H1 (cell line): ENCODE measurements at regions not wholly inside any gene's neighbourhood (a gene's known extent, or its start where the extent isn't known, plus 50 kb on each side); places are given as distances from the start of the nearest gene placed in this dataset.

ENCODE experiments used
- CTCF ChIP-seq, 3 experiments: IDR thresholded peaks; 1 replicate in 2 of 3; 2 replicates in 1 of 3; pipeline versions ENCODE4 v1.5.1 to v1.6.1; 2011; ENCODE audit warnings: low read length in 3 of 3, mild to moderate bottlenecking in 3 of 3, inconsistent platforms in 2 of 3, low read depth in 1 of 3, moderate library complexity in 1 of 3; ENCODE audit not compliant: insufficient read depth in 1 of 3; ENCODE audit errors: control extremely low read depth in 1 of 3
- EZH2 ChIP-seq: fragments of 200-600 bp; sonication (generic); IDR thresholded peaks from 2 replicates; pipeline ENCODE4 v1.7.1; 2012; ENCODE audit warnings: low read depth, mild to moderate bottlenecking, moderate library complexity, low read length, inconsistent platforms; ENCODE audit not compliant: severe bottlenecking
- POLR2A ChIP-seq, 2 experiments: IDR thresholded peaks; 1 replicate in 1 of 2; 2 replicates in 1 of 2; pipeline ENCODE4 v1.6.1; 2011; ENCODE audit warnings: low read depth in 2 of 2, low read length in 2 of 2, mild to moderate bottlenecking in 2 of 2; ENCODE audit errors: control extremely low read depth in 1 of 2

- no peak for TF ChIP-seq CTCF (IDR thresholded peaks at IDR 0.05; ENCODE audit: control extremely low read depth in 1 of 3, insufficient read depth in 1 of 3, low read depth in 1 of 3, low read length in 3 of 3)
- no peak for TF ChIP-seq POLR2A (IDR thresholded peaks at IDR 0.05; ENCODE audit: control extremely low read depth in 1 of 2, low read depth in 2 of 2, low read length in 2 of 2)
- TF ChIP-seq EZH2, result no peak
Observed at GRCh38 chr2:38505779-38506178, 96.9 kb downstream of the HNRNPLL start.
